PC-9 (cell line): ENCODE measurements at regions not wholly inside any gene's neighbourhood (a gene's known extent, or its start where the extent isn't known, plus 50 kb on each side); places are given as distances from the start of the nearest gene placed in this dataset.

Experiments used
- BruUV-seq: library from RNA; stranded (reverse); fragments of 400-500 nt; replicated peaks from 2 replicates; lab custom pipeline; 2021; lab: Mats Ljungman, UMichigan
- CTCF ChIA-PET: fragments of 300-600 bp; sonication (Branson Sonifier 250); formaldehyde crosslinking; loops from one replicate; lab custom pipeline; 2022; ENCODE audit warnings: antibody characterized with exemption; lab: Charles Lee
- POLR2A ChIA-PET: fragments of 300-600 bp; sonication (Branson Sonifier 250); formaldehyde crosslinking; loops from one replicate; lab custom pipeline; 2022; ENCODE audit warnings: antibody characterized with exemption; ENCODE audit not compliant: unreplicated experiment; lab: Charles Lee
- DNase-seq, 2 experiments: peaks; one replicate each; pipeline versions ENCODE4 v3.0.0 to v3.0.0-alpha.2; 2015 to 2022; ENCODE audit warnings: mixed read lengths in 1 of 2
- H2AFZ ChIP-seq: fragments of 200-600 bp; sonication (generic); 2 replicates; pipeline ENCODE4 v1.8.1; 2017; ENCODE audit warnings: antibody characterized with exemption
- H3F3A ChIP-seq: fragments of 200-600 bp; sonication (generic); 2 replicates; pipeline ENCODE4 v1.8.1; 2017; ENCODE audit warnings: antibody characterized with exemption, mild to moderate bottlenecking, low read depth; ENCODE audit not compliant: insufficient read depth
- H3K27ac ChIP-seq: fragments of 200-600 bp; sonication (generic); 2 replicates; pipeline ENCODE4 v1.6.1; 2016; ENCODE audit warnings: mixed run types
- H3K27me3 ChIP-seq: fragments of 200-600 bp; sonication (generic); 2 replicates; pipeline ENCODE4 v1.6.1; 2016; ENCODE audit warnings: low read depth, mixed run types; ENCODE audit not compliant: insufficient read depth
- H3K36me3 ChIP-seq: fragments of 200-600 bp; sonication (generic); 2 replicates; pipeline ENCODE4 v1.6.1; 2016; ENCODE audit warnings: low read depth, mixed run types
- H3K4me1 ChIP-seq: fragments of 200-600 bp; sonication (generic); replicated peaks from 2 replicates; pipeline ENCODE4 v1.6.1; 2016; ENCODE audit warnings: mixed run types; ENCODE audit not compliant: insufficient read depth
- H3K4me2 ChIP-seq: fragments of 200-600 bp; sonication (generic); 2 replicates; pipeline ENCODE4 v1.6.1; 2017; ENCODE audit warnings: mixed run types
- H3K4me3 ChIP-seq: fragments of 200-600 bp; sonication (generic); 2 replicates; pipeline ENCODE4 v1.6.1; 2016; ENCODE audit warnings: mixed run types
- H3K79me2 ChIP-seq: fragments of 200-600 bp; sonication (generic); 2 replicates; pipeline ENCODE4 v1.6.1; 2017; ENCODE audit warnings: low read depth, mixed run types
- H3K9me2 ChIP-seq: fragments of 200-600 bp; sonication (generic); 2 replicates; pipeline ENCODE4 v1.8.1; 2017; ENCODE audit warnings: mild to moderate bottlenecking; ENCODE audit not compliant: insufficient read depth
- H3K9me3 ChIP-seq: fragments of 200-600 bp; sonication (generic); 2 replicates; pipeline ENCODE4 v1.8.1; 2016; ENCODE audit warnings: low read depth; ENCODE audit not compliant: insufficient read depth
- H4K20me1 ChIP-seq: fragments of 200-600 bp; sonication (generic); 2 replicates; pipeline ENCODE4 v1.8.1; 2017; ENCODE audit not compliant: insufficient read depth
- EZH2 ChIP-seq: fragments of 200-600 bp; sonication (generic); IDR thresholded peaks from 2 replicates; pipeline ENCODE4 v1.8.0; 2017; ENCODE audit warnings: antibody characterized with exemption, low read depth
- intact Hi-C: fragments of 100-400 bp; cut with micrococcal nuclease; formaldehyde crosslinking; loops from one replicate; pipeline ENCODE4 v1.10.0; 2022; ENCODE audit not compliant: unreplicated experiment
- TF ChIP-seq, protein P1 (sequence below): fragments of 200-600 bp; sonication (generic); conservative IDR thresholded peaks from 2 replicates; pipeline ENCODE4 v1.6.1; 2017; ENCODE audit warnings: mixed run types, antibody characterized with exemption, mild to moderate bottlenecking, moderate library complexity

DNA sequence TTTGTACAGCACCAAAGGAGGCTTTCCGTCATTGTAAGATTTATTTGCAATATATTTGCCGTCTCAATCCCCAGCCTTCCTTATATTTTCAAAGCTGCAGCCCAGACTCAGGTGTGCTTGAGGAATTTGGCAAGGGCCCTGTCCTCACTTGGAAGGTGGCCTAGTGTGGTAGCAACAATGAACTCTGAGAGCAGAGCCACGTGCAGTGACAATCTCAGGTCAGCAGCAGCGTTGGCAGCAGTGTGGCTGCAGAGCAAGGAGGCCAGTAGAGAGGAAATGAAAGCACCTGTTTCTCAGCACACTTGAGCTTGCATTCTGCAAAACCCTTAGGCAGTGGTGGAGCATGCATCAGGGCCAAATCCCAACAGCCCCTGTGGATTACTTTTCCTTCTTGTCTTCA lies 613.5 kb downstream of the RBFOX1 start:
- intact Hi-C loops: no loop called here
- TF ChIP-seq EZH2: no peak
- TF ChIP-seq, protein P1, sequence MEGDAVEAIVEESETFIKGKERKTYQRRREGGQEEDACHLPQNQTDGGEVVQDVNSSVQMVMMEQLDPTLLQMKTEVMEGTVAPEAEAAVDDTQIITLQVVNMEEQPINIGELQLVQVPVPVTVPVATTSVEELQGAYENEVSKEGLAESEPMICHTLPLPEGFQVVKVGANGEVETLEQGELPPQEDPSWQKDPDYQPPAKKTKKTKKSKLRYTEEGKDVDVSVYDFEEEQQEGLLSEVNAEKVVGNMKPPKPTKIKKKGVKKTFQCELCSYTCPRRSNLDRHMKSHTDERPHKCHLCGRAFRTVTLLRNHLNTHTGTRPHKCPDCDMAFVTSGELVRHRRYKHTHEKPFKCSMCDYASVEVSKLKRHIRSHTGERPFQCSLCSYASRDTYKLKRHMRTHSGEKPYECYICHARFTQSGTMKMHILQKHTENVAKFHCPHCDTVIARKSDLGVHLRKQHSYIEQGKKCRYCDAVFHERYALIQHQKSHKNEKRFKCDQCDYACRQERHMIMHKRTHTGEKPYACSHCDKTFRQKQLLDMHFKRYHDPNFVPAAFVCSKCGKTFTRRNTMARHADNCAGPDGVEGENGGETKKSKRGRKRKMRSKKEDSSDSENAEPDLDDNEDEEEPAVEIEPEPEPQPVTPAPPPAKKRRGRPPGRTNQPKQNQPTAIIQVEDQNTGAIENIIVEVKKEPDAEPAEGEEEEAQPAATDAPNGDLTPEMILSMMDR: no peak
- no peak overlapping the region for H3K4me3 ChIP-seq
- POLR2A ChIA-PET: no interaction called here
- no peaks in the 10 kb centered on the region for H3K9me3 ChIP-seq
- CTCF ChIA-PET: no interaction called here
- no peaks in the 10 kb centered on the region for H3K79me2 ChIP-seq
- no TSS peak for BruUV-seq
- no peaks in the 10 kb centered on the region for H3K4me1 ChIP-seq
- DNase-seq: no peak
- H3K36me3 ChIP-seq: no peaks in the 10 kb centered on the region
- no peak overlapping the region for H3K27ac ChIP-seq
- no peak overlapping the region for H2AFZ ChIP-seq
- H3K27me3 ChIP-seq: peaks cover 8% of the 10 kb centered on the region; the same call in 1 of the 2 replicates
- H4K20me1 ChIP-seq: no peaks in the 10 kb centered on the region
- no peak overlapping the region for H3K4me2 ChIP-seq
- no peaks in the 10 kb centered on the region for H3F3A ChIP-seq
- H3K9me2 ChIP-seq: no peaks in the 10 kb centered on the region

DNA sequence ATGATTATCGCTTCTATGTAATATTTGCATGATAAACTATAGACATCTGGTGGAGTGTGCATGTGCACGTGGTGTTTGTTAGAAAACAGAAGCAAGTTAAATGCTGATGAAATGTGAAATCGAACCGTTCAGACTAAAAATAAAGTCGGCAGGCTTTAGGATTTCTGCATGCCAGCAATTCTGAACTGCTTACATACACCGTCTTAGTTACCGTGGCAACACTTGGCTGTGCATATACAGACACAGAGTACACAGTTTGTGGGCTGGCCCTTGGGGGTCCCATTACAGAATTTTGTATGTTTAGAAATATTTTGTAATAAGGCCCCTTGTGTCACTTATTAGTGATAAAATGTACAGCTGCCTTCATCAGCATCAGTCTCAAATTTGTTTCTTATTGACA lies 605.5 kb downstream of the RBFOX1 start:
- Histone ChIP-seq H3K36me3 (no peaks in the 10 kb centered on the region), H3K27ac (no peak overlapping the region), H3K9me3 (no peaks in the 10 kb centered on the region), H3F3A (no peaks in the 10 kb centered on the region), H3K4me1 (no peaks in the 10 kb centered on the region), H3K4me2 (no peak overlapping the region), H3K27me3 (no peaks in the 10 kb centered on the region), H3K79me2 (no peaks in the 10 kb centered on the region), H3K4me3 (no peak overlapping the region), H4K20me1 (no peaks in the 10 kb centered on the region), H2AFZ (no peak overlapping the region), H3K9me2 (no peaks in the 10 kb centered on the region)
- no peak for TF ChIP-seq EZH2
- TF ChIP-seq, protein P1: no peak
- no TSS peak for BruUV-seq
- intact Hi-C loops: no loop called here
- POLR2A ChIA-PET: no interaction called here
- CTCF ChIA-PET: no interaction called here
- no peak for DNase-seq

GRCh38 chr16:7921345-7921744 lies 588.7 kb downstream of the RBFOX1 start:
- Histone ChIP-seq H3K4me3 (no peak overlapping the region), H3K27me3 (no peaks in the 10 kb centered on the region), H3K79me2 (no peaks in the 10 kb centered on the region), H3K9me3 (no peaks in the 10 kb centered on the region), H3K36me3 (no peaks in the 10 kb centered on the region), H3K9me2 (no peaks in the 10 kb centered on the region), H3K27ac (no peak overlapping the region), H3F3A (no peaks in the 10 kb centered on the region), H3K4me2 (no peak overlapping the region), H2AFZ (no peak overlapping the region), H3K4me1 (no peaks in the 10 kb centered on the region), H4K20me1 (no peaks in the 10 kb centered on the region)
- intact Hi-C loops: no loop called here
- no peak for DNase-seq
- no TSS peak for BruUV-seq
- POLR2A ChIA-PET: no interaction called here
- CTCF ChIA-PET: no interaction called here
- TF ChIP-seq EZH2: no peak
- TF ChIP-seq, protein P1: no peak
